Raji (cell line): ENCODE measurements at regions not wholly inside any gene's neighbourhood (a gene's known extent, or its start where the extent isn't known, plus 50 kb on each side); places are given as distances from the start of the nearest gene placed in this dataset.

Source experiments
- POLR2A ChIP-seq: IDR thresholded peaks from 2 replicates; pipeline ENCODE4 v1.6.1; 2011; ENCODE audit warnings: low read depth, low read length, control low read depth; ENCODE audit not compliant: insufficient read depth

DNA sequence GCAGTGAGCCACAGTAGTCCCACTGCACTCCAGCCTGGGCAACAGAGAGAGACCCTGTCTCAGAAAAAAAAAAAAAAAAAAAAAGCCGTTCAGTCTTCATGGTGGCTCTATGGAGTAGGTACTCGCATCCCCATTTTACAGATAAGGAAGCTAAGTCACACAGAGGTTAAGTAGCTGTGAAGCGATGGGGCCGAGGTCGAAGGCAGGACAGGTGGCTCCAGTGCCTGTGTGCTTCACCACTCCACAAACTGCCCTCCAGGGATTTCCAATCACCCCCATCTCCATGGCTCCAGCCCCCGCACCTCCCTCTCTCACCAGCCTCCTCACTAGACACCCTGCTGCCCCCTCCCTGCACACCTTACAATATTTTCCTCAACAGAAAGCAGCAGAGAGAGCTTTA, 61.9 kb downstream of the SYF2 start:
- no peak for TF ChIP-seq POLR2A

DNA sequence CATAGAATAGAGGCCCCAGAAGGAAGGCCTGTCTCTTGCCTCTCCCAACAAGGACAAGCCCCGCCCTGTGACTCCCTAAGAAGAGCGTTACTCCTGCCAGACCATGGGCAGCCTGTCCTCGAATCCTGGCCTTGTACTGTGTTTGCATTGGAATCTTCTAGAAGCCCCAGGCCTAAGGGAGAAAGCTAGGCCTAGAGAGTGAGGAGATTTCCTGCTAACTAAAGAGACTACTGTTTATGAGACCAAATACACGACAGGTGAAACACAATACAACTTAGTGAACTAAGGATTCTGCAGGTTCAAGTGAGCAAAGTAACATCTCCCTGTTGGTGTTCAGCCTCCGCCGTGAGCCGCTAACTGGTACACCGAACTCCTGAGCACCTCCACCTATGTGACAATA, 62.7 kb downstream of the SYF2 start:
- no peak for TF ChIP-seq POLR2A

DNA sequence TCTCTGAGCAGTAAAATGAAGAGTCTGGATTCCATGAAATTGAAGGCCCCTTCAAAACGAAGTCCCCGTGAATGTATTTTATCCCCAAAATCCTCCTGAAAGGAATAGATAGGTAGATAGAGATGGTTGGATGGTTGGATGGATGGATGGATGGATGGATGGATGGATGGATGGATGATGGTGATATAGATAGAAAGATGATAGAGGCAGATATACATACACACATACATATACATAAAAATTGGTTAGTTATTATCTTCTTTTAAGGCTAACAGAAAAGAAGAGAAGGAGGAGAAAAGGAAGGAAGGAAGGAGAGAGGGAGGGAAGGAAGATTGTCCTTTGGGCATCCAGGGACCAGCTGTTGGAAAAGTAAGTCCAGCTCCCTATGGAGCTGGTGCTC, 63.1 kb downstream of the SYF2 start:
- TF ChIP-seq POLR2A, result no peak

DNA sequence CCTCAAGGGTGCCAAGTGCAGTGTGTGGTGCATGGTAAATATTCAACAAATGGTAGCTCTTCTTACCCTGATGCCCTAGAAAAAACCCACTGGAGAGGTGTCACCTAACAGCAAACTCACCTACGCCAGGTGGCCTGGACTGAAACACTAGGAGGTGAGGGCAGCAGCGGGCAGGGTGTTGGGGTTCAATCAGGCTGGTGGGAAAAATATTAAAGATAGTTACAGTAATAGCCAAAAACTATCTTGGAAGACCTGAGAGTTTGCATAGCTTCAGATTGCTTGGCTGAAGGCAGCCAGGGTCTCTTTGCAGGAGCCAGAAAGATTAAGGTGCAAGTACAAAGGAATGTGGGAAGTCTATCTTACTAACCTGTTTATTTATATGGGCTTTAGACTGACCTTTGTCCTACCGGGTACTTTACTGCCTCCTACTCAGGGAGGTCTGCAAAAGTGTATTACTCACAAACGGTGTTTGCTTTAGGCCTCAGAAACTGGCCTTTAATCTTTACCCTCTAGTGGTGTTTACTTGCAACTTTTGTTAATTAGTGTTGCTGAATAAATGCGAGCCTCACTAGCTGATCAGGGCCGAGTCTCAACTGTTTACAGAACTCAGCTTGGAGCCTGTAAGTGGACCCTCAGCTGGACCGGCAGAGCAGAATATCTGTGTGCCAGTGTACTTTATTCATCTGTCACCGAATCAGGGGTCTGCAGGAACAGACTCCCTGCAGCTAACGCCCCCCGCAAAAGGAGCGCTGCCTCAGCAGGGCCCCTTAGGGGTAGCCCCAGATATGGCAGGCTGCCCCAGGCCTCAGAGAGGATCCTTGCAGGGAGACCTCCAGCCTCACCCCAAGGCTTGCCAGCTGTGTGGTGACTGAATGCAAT, 63.9 kb downstream of the SYF2 start:
- no peak for TF ChIP-seq POLR2A

DNA sequence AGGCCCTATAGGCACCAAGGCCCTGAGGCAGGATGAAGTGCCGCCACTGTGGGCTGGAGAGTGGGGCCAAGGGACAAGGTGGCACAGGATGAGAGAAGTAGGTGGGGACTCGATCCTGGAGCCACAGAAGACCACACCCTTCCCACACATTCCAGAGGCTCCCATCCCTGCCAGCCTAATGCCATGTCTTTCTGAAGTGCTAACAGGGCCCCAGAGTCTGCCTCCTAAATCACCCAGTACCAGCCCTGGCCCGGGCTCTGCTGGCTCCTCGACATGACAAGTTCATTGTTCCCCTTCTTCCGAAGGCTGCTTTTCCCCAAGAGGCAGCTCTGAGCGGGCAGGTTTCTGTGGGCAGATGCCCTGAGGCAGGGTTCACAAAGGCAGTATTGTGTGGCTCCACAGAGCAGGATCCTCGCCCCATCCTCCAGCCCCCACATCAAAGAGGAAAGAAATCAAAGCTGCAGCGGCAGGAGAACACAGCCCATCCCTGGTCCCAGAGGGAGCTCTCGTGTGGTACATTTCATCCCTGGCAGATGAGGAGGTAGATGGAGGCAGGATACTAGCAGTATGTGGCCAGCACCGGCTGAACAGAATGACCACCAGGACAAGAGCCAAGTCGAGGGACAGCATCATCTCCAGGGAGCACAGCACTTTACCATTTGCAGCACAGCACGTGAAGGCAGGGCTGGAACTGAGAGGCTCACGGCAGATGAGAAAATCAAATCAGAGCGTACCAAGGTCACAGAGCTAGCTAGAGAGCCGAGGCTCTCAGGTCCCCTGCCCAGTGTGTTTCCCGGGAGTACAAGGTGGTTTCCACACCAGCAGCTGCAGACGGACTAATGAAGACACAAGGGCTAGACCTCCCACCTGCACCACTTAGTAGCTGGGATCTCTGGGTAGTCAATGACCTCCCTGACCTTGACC, 64.8 kb downstream of the SYF2 start:
- no peak for TF ChIP-seq POLR2A

DNA sequence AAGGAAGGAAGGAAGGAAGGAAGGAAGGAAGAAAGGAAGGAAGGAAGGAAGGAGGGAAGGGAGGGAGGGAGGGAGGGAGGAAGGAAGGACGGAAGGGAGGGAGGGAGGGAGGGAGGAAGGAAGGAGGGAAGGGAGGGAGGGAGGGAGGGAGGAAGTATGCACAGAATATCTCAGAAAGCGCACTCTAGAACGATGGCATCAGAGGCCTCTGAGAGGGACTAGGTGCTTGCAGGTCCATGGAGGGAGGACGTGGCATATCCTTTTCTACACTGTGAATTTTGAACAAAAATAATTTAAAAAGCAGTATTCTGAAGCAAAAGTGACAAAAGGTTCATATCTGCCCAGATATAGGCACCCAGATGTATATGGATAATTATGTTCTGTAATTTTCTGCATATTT, 65.5 kb downstream of the SYF2 start:
- TF ChIP-seq POLR2A, result no peak

DNA sequence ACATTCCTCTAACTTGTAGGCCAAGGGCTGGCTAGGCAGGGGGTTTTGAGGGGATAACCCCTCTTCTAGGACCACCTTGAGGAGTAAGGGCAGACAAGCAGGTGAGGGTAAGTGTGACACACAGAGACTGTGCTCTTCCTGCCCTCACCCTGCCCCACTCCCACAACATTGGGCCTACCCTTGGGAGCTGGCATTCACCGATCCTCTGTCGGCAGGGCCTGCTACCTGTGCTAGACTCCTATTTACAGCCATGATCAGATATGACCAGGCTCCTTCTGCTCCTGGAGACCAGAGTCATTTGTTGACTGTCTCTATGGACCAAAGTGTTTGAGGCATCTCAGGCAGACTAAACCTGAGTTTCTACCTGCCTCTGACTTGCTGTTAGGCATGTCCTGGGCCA, 68.3 kb downstream of the SYF2 start:
- no peak for TF ChIP-seq POLR2A

DNA sequence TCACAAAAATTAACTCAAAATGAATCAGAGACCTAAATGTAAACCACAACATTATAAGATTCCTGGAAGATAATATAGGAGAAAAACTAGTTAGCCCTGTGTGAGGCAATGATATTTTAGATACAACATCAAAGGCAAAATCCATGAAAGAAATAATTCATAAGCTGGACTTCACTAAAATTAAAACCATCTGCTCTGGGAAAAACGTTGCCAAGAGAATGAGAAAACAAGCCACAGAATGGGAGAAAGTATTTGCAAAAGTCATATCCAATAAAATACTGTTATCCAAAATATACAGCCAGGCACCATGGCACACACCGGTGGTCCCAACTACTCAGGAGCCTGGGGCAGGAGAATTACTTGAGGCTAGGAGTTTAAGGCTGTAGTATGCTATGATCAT, 70.3 kb downstream of the SYF2 start:
- no peak for TF ChIP-seq POLR2A

DNA sequence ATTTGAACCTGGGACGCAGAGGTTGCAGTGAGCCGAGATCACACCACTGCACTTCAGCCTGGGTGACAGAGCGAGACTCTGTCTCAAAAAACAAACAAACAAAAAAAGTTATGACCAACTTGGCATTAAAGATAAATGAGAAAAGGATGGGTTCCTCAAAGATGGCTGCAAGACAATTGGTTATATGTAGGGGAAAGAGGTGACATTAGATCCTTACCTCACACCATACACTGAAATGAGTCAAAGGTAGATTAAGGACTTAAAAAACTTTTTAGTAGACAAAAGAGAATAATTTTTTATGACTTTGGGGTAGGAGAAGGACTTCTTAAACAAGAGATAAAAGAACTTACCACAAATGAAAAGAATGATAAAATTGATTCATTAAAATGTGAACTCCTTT, 74.5 kb downstream of the SYF2 start:
- no peak for TF ChIP-seq POLR2A

DNA sequence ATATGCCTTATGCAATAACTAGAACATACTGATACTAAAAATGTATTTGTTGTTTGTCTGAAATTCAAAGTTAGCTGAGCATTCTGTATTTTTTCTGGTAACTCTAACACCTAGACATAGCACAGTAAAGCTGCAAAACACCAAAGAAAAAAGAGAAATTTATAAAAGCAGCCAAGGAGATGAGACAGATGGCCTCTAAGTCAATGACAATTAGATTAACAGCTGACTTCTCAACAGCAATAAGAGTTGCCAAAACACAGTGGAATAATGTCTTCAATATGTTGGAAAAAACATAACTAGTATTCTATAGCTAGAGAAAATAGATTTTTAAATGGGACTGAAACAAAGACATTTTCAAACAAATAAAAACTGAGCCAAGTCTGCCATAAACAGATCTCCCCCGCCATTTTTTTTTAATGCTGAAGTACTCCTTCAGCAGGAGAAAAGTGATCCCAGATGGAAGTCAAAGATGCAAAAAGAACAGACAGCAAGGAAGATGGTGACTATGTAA, 81.3 kb downstream of the SYF2 start:
- TF ChIP-seq POLR2A, result no peak

DNA sequence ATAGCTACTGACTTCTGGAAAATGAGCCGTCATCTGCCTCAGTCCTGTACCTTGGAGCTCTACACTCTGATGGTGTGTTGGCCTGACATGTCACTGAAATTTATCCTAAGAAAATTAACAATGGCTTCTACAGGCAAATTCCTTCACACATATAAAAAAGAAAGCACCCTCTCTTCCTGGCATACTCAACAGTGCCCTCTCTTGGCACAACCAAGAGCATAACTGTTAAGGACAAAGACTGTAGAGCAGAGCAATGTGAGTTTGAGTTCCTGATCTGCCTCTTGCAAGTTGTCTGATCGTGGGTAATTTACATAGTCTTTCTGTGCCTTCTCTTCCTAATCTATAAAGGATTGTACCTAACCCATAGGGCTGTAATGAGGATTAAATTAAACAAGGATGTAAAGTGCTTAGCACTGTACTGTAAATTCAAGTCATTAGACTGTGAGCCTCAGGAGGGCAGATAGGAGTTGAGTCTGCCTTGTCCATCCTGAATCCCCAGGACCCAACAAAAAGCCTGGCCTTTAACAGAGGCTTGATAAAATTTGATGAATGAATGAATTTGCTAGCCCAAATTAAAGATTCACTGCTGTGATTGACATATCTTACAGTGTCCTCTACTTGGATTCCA, 83.5 kb downstream of the SYF2 start:
- no peak for TF ChIP-seq POLR2A

DNA sequence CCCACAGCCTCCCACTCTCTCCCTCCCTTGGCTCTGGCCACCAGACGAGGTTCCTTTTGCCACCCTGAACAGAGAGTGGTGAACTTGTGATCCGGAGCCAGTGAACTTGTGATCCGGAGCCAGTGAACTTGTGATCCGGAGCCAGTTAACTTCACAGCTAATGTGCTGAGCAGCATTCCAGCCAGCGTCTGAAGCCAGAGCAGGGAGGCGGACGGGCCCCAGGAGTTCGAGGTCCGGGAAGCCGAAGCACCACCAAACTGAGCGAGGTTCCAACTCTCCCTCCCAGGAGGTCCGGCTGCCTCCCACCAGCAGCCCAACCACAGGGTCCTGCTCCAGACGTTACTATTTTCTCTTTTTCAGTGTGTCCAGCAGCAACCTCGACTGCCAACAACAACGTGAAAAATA, 85.8 kb downstream of the SYF2 start:
- no peak for TF ChIP-seq POLR2A

DNA sequence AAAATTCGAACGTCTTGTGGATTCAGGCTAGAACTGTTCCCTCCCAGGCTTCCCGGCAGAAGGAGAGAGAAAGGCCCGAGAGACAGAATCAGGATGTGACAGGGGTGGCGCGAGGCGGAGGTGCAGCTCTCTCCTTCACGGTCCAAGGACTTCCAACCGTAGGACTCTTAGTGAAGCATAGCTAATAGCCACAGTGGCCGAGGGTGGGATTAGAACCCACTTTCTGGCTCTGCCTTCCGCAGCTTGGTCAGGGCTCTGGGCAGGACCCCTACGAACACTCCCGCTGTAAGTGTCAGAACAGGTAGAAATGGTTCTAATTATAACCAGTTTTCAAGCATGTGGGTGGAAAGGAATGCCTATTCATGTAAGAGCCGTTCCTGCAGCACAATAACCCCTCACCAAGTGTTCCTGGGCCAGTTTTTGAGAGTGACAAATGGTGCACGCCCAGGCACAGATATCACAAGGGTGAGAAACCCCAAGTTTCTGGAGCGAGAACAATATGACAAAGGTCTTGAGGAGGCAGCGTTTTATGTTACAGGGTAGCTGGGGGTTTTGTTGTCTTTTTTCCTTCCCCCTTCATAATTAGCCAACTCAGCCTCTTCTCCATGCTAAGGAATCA, 86.4 kb downstream of the SYF2 start:
- no peak for TF ChIP-seq POLR2A

DNA sequence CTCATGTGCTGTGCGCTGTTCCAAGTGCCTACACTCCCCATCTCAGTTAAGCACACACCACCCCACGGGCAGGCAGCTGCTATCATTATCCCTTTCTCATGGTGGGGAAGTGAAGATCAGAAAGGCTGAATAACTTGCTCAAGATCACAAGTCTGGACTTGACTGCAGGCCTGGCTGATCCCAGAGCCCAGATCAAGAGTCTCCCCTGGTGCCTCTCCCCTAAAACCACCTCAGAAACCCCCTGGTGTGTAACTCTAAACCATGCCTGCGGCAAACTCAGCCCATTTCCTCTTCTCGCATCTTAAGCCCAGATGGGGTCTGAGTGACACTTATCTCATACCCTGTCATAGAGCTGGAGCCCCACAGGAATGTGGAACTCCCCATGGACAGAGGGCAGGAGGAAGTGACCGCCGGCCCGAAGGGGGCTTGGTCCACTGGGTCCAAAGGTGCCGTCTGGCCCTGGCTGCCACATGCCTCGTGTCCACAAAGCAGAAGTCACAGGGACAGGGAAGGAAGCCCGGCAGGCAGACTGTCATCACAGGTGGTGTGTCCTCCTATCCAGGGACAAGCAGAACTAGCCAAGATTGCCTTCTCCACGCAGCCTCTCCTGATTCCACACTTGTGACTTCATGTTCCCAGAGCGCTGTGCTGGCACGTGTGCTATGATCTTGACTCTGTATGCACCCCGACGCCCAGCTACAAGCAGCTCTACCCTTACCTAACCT, 92.1 kb downstream of the SYF2 start:
- no peak for TF ChIP-seq POLR2A
